Esophagus muscularis mucosa (tissue), 4 donors: ENCODE measurements at regions not wholly inside any gene's neighbourhood (a gene's known extent, or its start where the extent isn't known, plus 50 kb on each side); places are given as distances from the start of the nearest gene placed in this dataset.
"Not testable (repeated sequence)": the region's sequence is repeated elsewhere in the genome, so short reads cannot be mapped to it uniquely, and the experiment has no call there.

Experiments
- DNase-seq: peaks from one replicate; pipeline ENCODE4 v3.0.0-alpha.2; 2017; ENCODE audit errors: extremely low spot score
- H3K27ac ChIP-seq, 4 donors: fragments of 200-600 bp; sonication (generic); replicated peaks in 1 of 4; 1 replicate in 3 of 4; 2 replicates in 1 of 4; pipeline ENCODE4 v1.5.1; 2016 to 2019; ENCODE audit warnings: mild to moderate bottlenecking in 1 of 4
- H3K27me3 ChIP-seq, 4 donors: fragments of 200-600 bp; sonication (generic); one replicate each; pipeline versions ENCODE4 v1.5.1 to v1.6.0; 2016 to 2019
- H3K36me3 ChIP-seq, 4 donors: fragments of 200-600 bp; sonication (generic); one replicate each; pipeline ENCODE4 v1.5.1; 2016 to 2019
- H3K4me1 ChIP-seq, 4 donors: fragments of 200-600 bp; sonication (generic); one replicate each; pipeline ENCODE4 v1.5.1; 2016 to 2019
- H3K4me3 ChIP-seq, 4 donors: fragments of 200-600 bp; sonication (generic); 1 replicate in 2 of 4; 2 replicates in 2 of 4; pipeline ENCODE4 v1.5.1; 2016 to 2019; ENCODE audit warnings: mild to moderate bottlenecking in 4 of 4, moderate library complexity in 1 of 4
- H3K9me3 ChIP-seq, 4 donors: fragments of 200-600 bp; sonication (generic); 1 replicate in 3 of 4; 2 replicates in 1 of 4; pipeline ENCODE4 v1.5.1; 2016 to 2019
- EP300 ChIP-seq: sonication (generic); formaldehyde crosslinking; IDR thresholded peaks from one replicate; pipeline ENCODE4 v1.6.1; 2017; ENCODE audit warnings: antibody characterized with exemption
- POLR2A ChIP-seq: fragments of 450-650 bp; IDR thresholded peaks from one replicate; pipeline ENCODE4 v1.6.1; 2017; ENCODE audit warnings: antibody characterized with exemption, moderate library complexity, mild to moderate bottlenecking, low read depth
- POLR2AphosphoS5 ChIP-seq, 2 donors: sonication (generic); formaldehyde crosslinking; IDR thresholded peaks; one replicate each; pipeline ENCODE4 v1.6.1; 2017; ENCODE audit warnings: antibody characterized with exemption in 2 of 2
- WGBS: methylation state at CpG from one replicate; pipeline ENCODE4 v1.1.5; 2018; 5-methylcytosine and 5-hydroxymethylcytosine counted together
- intact Hi-C: fragments of 100-400 bp; cut with DNase I; formaldehyde crosslinking; loops from one replicate; pipeline ENCODE4 v1.15.1; 2023
- TF ChIP-seq, protein P1 (sequence below), 3 experiments: fragments of 200-600 bp in 2 of 3; fragments of 450-650 bp in 1 of 3; sonication (generic) in 2 of 3; IDR thresholded peaks; one replicate each; pipeline ENCODE4 v1.5.1; 2017 to 2019; ENCODE audit warnings: antibody characterized with exemption in 3 of 3, mild to moderate bottlenecking in 2 of 3, moderate library complexity in 1 of 3

DNA sequence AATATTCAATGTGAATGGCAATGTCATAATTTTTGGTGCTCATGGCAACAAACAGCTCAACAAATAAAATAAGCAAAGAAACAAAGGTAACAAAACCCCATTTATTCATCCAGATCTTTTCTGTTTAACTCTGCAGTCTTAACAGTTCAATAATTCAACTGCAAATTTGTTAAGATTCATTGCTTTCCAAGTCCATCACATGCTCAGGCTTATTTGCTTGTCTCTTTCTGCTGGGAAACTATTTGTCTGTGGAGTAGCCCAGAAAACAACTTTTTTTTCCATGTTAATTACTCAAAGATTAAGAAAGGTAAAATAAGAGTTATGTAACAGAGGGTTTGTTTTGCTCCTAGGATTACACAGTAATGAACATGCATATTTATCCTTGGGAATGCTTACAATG, 92.6 kb upstream of the PNPT1 start:
- DNase-seq: no peak
- no peaks in the 10 kb centered on the region for H3K36me3 ChIP-seq
- no peaks in the 10 kb centered on the region for H3K27me3 ChIP-seq
- no peaks in the 10 kb centered on the region for H3K9me3 ChIP-seq
- intact Hi-C loops: no loop called here
- H3K4me1 ChIP-seq: no peaks in the 10 kb centered on the region
- H3K4me3 ChIP-seq: no peak overlapping the region
- H3K27ac ChIP-seq: no peak overlapping the region
- no peak for TF ChIP-seq POLR2A
- TF ChIP-seq POLR2AphosphoS5 (IDR thresholded peaks at IDR 0.05): no peak
- TF ChIP-seq EP300: no peak
- TF ChIP-seq, protein P1, sequence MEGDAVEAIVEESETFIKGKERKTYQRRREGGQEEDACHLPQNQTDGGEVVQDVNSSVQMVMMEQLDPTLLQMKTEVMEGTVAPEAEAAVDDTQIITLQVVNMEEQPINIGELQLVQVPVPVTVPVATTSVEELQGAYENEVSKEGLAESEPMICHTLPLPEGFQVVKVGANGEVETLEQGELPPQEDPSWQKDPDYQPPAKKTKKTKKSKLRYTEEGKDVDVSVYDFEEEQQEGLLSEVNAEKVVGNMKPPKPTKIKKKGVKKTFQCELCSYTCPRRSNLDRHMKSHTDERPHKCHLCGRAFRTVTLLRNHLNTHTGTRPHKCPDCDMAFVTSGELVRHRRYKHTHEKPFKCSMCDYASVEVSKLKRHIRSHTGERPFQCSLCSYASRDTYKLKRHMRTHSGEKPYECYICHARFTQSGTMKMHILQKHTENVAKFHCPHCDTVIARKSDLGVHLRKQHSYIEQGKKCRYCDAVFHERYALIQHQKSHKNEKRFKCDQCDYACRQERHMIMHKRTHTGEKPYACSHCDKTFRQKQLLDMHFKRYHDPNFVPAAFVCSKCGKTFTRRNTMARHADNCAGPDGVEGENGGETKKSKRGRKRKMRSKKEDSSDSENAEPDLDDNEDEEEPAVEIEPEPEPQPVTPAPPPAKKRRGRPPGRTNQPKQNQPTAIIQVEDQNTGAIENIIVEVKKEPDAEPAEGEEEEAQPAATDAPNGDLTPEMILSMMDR (IDR thresholded peaks at IDR 0.05): no peak

DNA sequence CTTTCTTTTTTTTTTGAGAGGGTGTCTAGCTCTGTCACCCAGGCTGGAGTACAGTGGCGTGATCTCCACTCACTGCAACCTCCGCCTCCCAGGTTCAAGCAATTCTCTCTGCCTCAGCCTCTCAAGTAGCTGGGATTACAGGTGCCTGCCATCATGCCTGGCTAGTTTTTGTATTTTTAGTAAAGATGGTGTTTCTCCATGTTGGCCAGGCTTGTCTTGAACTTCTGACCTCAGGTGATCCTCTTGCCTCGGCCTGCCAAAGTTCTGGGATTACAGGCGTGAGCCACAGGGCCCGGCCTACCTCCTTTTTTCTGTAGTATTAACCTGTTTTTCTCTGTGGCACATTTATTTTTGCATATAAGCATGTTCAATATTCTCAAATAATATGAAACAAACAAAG, 90.1 kb upstream of the PNPT1 start:
- H3K36me3 ChIP-seq, DNase-seq, H3K4me1 ChIP-seq, intact Hi-C loops, H3K27me3 ChIP-seq, H3K4me3 ChIP-seq, H3K9me3 ChIP-seq, H3K27ac ChIP-seq: not testable (repeated sequence)
- 97% methylated on average over 5 of the region's 5 CpGs for WGBS

DNA sequence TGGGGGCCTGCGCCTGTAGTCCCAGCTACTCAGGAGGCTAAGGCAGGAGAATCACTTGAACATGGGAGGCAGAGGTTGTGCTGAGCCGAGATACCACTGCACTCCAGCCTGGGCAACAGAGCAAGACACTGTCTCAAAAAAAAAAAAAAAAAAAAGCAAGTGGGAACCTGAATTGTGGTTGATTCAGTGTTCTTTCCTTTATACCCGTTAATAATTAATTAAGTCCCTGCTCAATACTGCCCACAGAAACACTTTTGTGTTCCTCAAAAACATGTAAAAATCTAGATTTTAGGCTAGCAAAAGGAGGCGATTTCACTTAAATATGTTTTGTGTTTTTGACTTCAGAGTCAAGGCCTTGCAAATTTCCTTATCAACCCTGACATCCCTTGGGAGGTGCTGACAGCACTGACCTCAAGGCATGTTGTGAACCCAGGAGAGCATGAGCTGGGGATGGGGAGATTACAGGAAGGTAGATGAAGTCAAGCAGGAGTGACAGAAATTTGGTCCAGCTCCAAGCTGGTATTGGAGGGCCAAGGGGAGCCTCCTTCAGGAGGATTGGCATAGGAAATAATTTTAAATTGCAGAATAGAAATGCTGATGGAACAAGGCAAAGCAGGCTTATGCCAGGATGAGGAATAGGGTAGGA, 89.0 kb upstream of the PNPT1 start:
- Histone ChIP-seq H3K9me3 (no peaks in the 10 kb centered on the region), H3K4me1 (no peaks in the 10 kb centered on the region), H3K27ac (no peak overlapping the region), H3K36me3 (no peaks in the 10 kb centered on the region), H3K4me3 (no peak overlapping the region), H3K27me3 (no peaks in the 10 kb centered on the region)
- 89% methylated on average over 4 of the region's 4 CpGs for WGBS
- TF ChIP-seq POLR2AphosphoS5 (IDR thresholded peaks at IDR 0.05) (no peak), EP300 (no peak), POLR2A (no peak)
- TF ChIP-seq, protein P1 (IDR thresholded peaks at IDR 0.05): no peak
- intact Hi-C loops: no loop called here
- no peak for DNase-seq

DNA sequence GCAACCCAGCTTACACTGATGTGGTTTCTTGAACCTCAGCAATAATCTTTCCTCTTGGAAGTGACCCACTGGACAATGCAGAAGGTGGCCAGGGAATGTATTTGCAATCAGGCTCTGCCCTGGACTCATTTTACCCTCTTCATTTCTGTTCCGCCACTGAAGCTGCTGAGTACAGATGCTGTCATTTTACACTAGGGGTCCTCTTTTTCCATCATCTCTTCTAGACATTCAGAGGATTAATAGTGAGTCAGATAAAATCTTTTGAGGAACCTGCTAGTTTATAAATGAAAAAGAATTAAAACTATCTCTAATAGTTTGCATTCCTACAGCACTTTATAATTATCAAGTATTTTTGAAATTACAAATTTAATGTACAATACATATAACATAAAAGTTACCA, 87.9 kb upstream of the PNPT1 start:
- no peaks in the 10 kb centered on the region for H3K4me1 ChIP-seq
- no peaks in the 10 kb centered on the region for H3K27me3 ChIP-seq
- no peaks in the 10 kb centered on the region for H3K9me3 ChIP-seq
- H3K27ac ChIP-seq: no peak overlapping the region
- no peaks in the 10 kb centered on the region for H3K36me3 ChIP-seq
- DNase-seq: no peak
- H3K4me3 ChIP-seq: no peak overlapping the region
- TF ChIP-seq, protein P1 (IDR thresholded peaks at IDR 0.05): no peak
- TF ChIP-seq POLR2AphosphoS5 (IDR thresholded peaks at IDR 0.05) (no peak), EP300 (no peak), POLR2A (no peak)
- whole genome bisulfite sequencing: 95% methylated on average over 1 of the region's 1 CpG
- intact Hi-C loops: no loop called here

DNA sequence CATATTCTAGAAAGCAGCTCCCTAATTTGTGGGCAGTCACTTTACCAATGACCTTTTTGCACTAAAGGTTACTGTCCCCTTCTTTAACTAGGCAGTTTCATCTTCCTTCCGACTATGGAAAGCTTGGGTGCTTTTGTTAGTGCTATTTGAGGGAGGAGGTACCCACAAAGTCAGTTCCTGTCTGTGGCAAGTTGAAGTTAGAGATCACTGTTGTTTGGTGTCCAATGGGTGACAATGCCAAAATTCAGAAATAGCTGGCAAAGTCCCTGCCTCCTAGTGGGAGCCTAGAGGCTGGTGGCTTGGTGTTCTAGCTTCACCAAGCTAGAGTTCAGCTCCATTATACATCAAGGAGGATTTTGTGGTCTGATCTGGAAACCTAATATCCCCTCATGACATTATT, 87.1 kb upstream of the PNPT1 start:
- no peak for DNase-seq
- TF ChIP-seq POLR2A (no peak), EP300 (no peak)
- WGBS: 73% methylated on average over 1 of the region's 1 CpG
- no peak overlapping the region for H3K4me3 ChIP-seq
- intact Hi-C loops: no loop called here
- H3K36me3 ChIP-seq: no peaks in the 10 kb centered on the region
- H3K9me3 ChIP-seq: no peaks in the 10 kb centered on the region
- no peaks in the 10 kb centered on the region for H3K4me1 ChIP-seq
- H3K27ac ChIP-seq: no peak overlapping the region
- no peaks in the 10 kb centered on the region for H3K27me3 ChIP-seq
